Adrenal gland (tissue), 5 donors: ENCODE measurements at regions not wholly inside any gene's neighbourhood (a gene's known extent, or its start where the extent isn't known, plus 50 kb on each side); places are given as distances from the start of the nearest gene placed in this dataset.

Experiments used
- CTCF ChIP-seq, 6 experiments: fragments of 450-650 bp in 4 of 6; fragments of 200-600 bp in 2 of 6; sonication (generic) in 1 of 6; IDR thresholded peaks; 1 replicate in 5 of 6; 2 replicates in 1 of 6; pipeline versions ENCODE4 v1.5.1 to v1.8.0; 2016 to 2021; ENCODE audit warnings: antibody characterized with exemption in 6 of 6, mild to moderate bottlenecking in 2 of 6, moderate library complexity in 1 of 6
- POLR2A ChIP-seq, 2 donors: fragments of 450-650 bp; IDR thresholded peaks; one replicate each; pipeline ENCODE4 v1.6.1; 2017; ENCODE audit warnings: antibody characterized with exemption in 2 of 2, mild to moderate bottlenecking in 2 of 2, moderate library complexity in 1 of 2
- donor health status: DM: no; HTN: no; CAD: no.

GRCh38 chr6:135583256-135583761 lies 85.8 kb upstream of the AHI1 start:
- TF ChIP-seq POLR2A (IDR thresholded peaks at IDR 0.05) (no peak), CTCF (IDR thresholded peaks at IDR 0.05) (no peak)
